ENCODE measurements at regions not wholly inside any gene's neighbourhood (a gene's known extent, or its start where the extent isn't known, plus 50 kb on each side); places are given as distances from the start of the nearest gene placed in this dataset.

DNA sequence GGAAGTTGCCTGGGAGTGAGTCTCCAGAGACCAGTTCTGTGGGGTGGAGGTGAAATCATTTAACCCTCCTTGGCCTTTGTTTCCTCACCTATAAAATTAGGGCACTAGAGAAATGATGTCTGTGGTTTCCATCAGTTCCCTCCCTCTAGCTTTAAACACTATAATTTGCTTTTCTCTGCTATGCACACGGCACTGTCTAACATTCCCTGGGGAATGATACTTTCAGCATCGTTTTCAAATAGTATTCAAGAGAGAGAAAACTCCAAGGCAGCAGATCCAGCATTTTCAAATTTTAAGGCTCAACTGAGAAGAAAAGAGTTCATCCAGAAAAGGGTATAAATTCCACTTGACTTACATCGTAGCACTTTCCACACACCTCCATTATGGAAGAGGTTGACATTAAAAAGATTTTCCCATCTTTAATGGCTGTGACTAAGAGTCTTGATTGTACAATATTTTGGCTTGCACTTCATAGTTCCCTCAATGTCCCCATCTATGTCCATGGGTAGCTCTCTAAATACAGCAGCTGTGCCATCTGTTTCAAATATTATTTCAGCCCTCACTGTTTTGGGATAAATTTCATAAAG is 137.7 kb upstream of the ZPLD1 start:
- TF ChIP-seq EP300 (IDR thresholded peaks at IDR 0.05): no peak
- no peak for TF ChIP-seq POLR2A (IDR thresholded peaks at IDR 0.05)
